ENCODE measurements at regions not wholly inside any gene's neighbourhood (a gene's known extent, or its start where the extent isn't known, plus 50 kb on each side); places are given as distances from the start of the nearest gene placed in this dataset.

DNA sequence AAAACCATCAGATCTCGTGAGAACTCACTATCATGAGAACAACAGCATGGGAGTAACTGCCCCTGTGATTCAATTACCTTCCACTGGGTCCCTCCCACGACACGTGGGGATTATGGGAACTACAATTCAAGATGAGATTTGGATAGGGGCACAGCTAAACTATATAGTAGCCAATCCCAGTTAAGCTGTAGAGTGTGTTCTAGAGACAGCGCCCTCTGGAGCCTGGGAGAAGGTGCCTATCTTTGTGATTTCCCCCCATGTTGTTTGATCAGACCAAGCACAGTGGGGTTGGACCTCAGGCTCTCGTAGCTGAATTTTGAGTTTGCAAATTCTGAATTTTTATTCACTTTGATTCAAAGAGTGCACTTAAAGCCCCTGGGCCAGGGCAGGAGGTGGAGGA, 108.2 kb upstream of the TWIST2 start:
- TF ChIP-seq, protein P1, sequence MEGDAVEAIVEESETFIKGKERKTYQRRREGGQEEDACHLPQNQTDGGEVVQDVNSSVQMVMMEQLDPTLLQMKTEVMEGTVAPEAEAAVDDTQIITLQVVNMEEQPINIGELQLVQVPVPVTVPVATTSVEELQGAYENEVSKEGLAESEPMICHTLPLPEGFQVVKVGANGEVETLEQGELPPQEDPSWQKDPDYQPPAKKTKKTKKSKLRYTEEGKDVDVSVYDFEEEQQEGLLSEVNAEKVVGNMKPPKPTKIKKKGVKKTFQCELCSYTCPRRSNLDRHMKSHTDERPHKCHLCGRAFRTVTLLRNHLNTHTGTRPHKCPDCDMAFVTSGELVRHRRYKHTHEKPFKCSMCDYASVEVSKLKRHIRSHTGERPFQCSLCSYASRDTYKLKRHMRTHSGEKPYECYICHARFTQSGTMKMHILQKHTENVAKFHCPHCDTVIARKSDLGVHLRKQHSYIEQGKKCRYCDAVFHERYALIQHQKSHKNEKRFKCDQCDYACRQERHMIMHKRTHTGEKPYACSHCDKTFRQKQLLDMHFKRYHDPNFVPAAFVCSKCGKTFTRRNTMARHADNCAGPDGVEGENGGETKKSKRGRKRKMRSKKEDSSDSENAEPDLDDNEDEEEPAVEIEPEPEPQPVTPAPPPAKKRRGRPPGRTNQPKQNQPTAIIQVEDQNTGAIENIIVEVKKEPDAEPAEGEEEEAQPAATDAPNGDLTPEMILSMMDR (IDR thresholded peaks at IDR 0.05; ENCODE audit: low read length), result no peak
- TF ChIP-seq EZH2 (optimal IDR thresholded peaks at IDR 0.05; ENCODE audit: low read depth, low read length) (no peak), EZH2phosphoT487 (IDR thresholded peaks at IDR 0.05; ENCODE audit: low read length) (no peak)
